RWPE2 (cell line): ENCODE measurements at regions not wholly inside any gene's neighbourhood (a gene's known extent, or its start where the extent isn't known, plus 50 kb on each side); places are given as distances from the start of the nearest gene placed in this dataset.

Experiments
- ATAC-seq: fragments of 200-7000 bp; cut with Tn5 transposase; 3 replicates; pipeline ENCODE4 v1.9.1; 2021; ENCODE audit warnings: low read depth
- DNase-seq: peaks from one replicate; pipeline ENCODE4 v3.0.0-alpha.2; 2020; ENCODE audit warnings: low spot score
- H3K27ac ChIP-seq: fragments of 450-650 bp; 2 replicates; pipeline ENCODE4 v1.5.1; 2017; ENCODE audit warnings: mild to moderate bottlenecking; ENCODE audit not compliant: poor library complexity, severe bottlenecking
- H3K27me3 ChIP-seq: fragments of 250-450 bp; sonication (Bioruptor Pico); 2 replicates; pipeline ENCODE4 v1.5.1; 2021; ENCODE audit warnings: mild to moderate bottlenecking, moderate library complexity; ENCODE audit not compliant: insufficient read depth, poor library complexity, severe bottlenecking
- H3K36me3 ChIP-seq: fragments of 250-450 bp; sonication (Bioruptor Pico); 2 replicates; pipeline ENCODE4 v1.5.1; 2020; ENCODE audit warnings: low read depth, mild to moderate bottlenecking, moderate library complexity
- H3K4me1 ChIP-seq: fragments of 250-450 bp; sonication (Bioruptor Pico); 2 replicates; pipeline ENCODE4 v1.5.1; 2021; ENCODE audit warnings: mild to moderate bottlenecking, moderate library complexity; ENCODE audit not compliant: insufficient read depth, poor library complexity, severe bottlenecking
- H3K4me3 ChIP-seq: fragments of 250-450 bp; sonication (Bioruptor Pico); 2 replicates; pipeline ENCODE4 v1.5.1; 2021; ENCODE audit warnings: mild to moderate bottlenecking, moderate library complexity; ENCODE audit not compliant: severe bottlenecking
- H3K9me3 ChIP-seq: fragments of 250-450 bp; sonication (Bioruptor Pico); 2 replicates; pipeline ENCODE4 v1.5.1; 2021; ENCODE audit warnings: mild to moderate bottlenecking, moderate library complexity; ENCODE audit not compliant: severe bottlenecking
- TF ChIP-seq, protein P1 (sequence below): fragments of 450-650 bp; IDR thresholded peaks from one replicate; pipeline ENCODE4 v1.5.1; 2017; ENCODE audit warnings: mild to moderate bottlenecking, moderate library complexity; ENCODE audit not compliant: poor library complexity, severe bottlenecking

DNA sequence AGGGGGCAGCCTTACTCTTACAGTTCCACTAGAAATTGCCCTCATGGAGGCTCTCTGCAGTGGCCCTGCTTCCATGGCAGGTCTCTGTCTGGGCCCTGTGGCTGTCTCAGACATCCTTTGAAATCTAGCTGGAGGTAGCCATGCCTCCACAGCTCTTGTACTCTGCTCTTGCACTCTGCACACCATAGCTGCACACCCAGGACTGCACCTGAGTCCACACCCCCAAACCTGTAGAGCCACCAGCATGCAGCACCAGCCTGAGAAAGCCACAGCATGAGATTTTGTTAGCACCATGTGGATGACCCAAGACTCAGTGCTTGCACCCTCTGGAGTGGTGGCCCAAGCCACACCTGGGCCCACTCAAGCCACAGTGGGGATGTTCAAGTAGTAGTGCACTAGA lies 376.2 kb upstream of the RND3 start:
- ATAC-seq (no peak), DNase-seq (no peak)
- no peaks in the 10 kb centered on the region for H3K27me3 ChIP-seq
- TF ChIP-seq, protein P1, sequence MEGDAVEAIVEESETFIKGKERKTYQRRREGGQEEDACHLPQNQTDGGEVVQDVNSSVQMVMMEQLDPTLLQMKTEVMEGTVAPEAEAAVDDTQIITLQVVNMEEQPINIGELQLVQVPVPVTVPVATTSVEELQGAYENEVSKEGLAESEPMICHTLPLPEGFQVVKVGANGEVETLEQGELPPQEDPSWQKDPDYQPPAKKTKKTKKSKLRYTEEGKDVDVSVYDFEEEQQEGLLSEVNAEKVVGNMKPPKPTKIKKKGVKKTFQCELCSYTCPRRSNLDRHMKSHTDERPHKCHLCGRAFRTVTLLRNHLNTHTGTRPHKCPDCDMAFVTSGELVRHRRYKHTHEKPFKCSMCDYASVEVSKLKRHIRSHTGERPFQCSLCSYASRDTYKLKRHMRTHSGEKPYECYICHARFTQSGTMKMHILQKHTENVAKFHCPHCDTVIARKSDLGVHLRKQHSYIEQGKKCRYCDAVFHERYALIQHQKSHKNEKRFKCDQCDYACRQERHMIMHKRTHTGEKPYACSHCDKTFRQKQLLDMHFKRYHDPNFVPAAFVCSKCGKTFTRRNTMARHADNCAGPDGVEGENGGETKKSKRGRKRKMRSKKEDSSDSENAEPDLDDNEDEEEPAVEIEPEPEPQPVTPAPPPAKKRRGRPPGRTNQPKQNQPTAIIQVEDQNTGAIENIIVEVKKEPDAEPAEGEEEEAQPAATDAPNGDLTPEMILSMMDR: no peak
- no peaks in the 10 kb centered on the region for H3K36me3 ChIP-seq
- H3K9me3 ChIP-seq: no peaks in the 10 kb centered on the region
- no peak overlapping the region for H3K27ac ChIP-seq
- no peak overlapping the region for H3K4me3 ChIP-seq
- no peaks in the 10 kb centered on the region for H3K4me1 ChIP-seq

DNA sequence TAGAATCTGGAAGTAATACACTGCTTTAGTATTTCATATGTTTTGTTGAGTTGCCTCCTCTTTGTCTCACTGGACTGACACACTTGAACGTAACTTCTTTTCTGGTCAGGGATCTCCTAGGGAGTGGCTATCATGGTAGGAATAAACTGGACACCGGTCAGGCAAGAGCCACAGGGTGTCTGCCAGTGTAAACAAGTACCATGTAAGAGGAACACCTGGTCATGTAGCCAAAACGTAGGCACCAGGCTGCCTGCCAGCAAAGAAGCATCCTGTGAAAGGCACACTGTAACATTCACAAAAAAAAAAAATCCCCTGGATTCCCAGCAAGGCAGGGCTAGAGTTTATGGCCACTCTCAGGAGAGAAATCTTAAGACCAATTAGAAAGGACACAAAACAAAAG lies 372.8 kb upstream of the RND3 start:
- H3K36me3 ChIP-seq: no peaks in the 10 kb centered on the region
- peaks cover 5% of the 10 kb centered on the region for H3K4me1 ChIP-seq
- no peaks in the 10 kb centered on the region for H3K27me3 ChIP-seq
- H3K27ac ChIP-seq: no peak overlapping the region
- ATAC-seq (no peak), DNase-seq (no peak)
- no peak overlapping the region for H3K4me3 ChIP-seq
- no peaks in the 10 kb centered on the region for H3K9me3 ChIP-seq
- TF ChIP-seq, protein P1: no peak

DNA sequence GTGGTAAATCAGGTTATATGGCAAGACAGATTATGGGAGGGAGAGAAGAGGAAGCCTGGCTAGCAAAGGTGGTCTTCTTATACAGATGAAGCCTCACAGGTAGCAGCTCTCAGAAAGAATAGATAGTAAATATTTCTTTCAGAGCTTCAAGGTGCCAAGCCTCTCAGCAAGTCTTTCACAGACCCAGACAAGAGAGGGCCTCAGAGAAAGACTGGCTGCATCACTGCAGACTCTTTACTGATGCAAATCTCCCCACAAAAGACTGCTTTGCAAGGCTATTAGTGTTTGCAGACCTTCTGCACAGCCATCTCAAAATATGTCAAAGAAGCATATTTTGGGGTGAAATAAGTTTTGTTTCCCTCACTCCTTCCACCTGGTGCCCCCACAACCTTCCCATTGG lies 372.4 kb upstream of the RND3 start:
- Histone ChIP-seq H3K9me3 (no peaks in the 10 kb centered on the region), H3K4me3 (no peak overlapping the region), H3K27ac (no peak overlapping the region), H3K27me3 (no peaks in the 10 kb centered on the region), H3K4me1 (peaks cover 5% of the 10 kb centered on the region), H3K36me3 (no peaks in the 10 kb centered on the region)
- ATAC-seq: no peak
- DNase-seq: no peak
- TF ChIP-seq, protein P1: no peak

DNA sequence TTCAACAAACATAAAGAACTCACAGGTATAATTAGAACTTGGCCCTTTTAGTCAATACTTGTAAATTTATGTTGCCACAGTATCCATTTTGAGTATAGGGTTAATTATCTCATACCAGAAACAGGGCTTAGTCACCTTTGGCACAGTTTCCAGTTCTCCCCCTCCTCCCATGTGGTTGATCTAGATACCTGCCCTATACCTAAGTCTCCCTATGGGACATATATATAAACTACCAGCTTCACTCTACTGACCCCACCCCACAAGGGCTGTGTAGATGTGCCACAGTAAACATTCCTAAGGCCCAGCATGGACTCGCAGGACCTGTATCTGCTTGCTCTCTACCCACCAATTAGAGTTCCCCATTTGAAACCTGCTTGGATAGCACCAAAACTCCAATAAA lies 371.7 kb upstream of the RND3 start:
- H3K4me3 ChIP-seq: no peak overlapping the region
- TF ChIP-seq, protein P1: no peak
- ATAC-seq: no peak
- no peak overlapping the region for H3K27ac ChIP-seq
- H3K36me3 ChIP-seq: no peaks in the 10 kb centered on the region
- H3K4me1 ChIP-seq: peaks cover 5% of the 10 kb centered on the region
- H3K27me3 ChIP-seq: no peaks in the 10 kb centered on the region
- DNase-seq: no peak
- H3K9me3 ChIP-seq: no peaks in the 10 kb centered on the region

DNA sequence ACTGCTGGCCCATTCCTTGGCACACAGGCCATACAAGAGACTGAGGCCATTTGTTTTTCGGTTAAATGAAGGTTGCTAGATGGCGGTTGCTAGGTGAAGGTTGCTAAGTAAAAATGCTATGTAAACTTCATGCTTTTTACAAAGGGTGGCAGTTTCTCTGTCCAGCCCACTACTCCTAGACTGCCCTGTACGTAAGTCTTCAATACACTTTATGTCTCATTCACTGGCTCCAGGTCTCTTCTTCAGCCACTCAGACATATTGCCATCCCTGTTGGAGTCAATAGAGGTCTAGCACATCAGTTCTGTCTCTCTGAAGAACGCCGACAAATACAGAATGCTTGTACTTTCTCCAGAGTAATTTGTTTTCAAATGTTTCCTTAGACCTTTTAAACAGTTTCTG lies 370.9 kb upstream of the RND3 start:
- Histone ChIP-seq H3K27ac (no peak overlapping the region), H3K4me3 (no peak overlapping the region), H3K27me3 (no peaks in the 10 kb centered on the region), H3K4me1 (peaks cover 5% of the 10 kb centered on the region), H3K36me3 (no peaks in the 10 kb centered on the region), H3K9me3 (no peaks in the 10 kb centered on the region)
- TF ChIP-seq, protein P1: no peak
- DNase-seq: no peak
- no peak for ATAC-seq
